ENCODE measurements at regions not wholly inside any gene's neighbourhood (a gene's known extent, or its start where the extent isn't known, plus 50 kb on each side); places are given as distances from the start of the nearest gene placed in this dataset.

DNA sequence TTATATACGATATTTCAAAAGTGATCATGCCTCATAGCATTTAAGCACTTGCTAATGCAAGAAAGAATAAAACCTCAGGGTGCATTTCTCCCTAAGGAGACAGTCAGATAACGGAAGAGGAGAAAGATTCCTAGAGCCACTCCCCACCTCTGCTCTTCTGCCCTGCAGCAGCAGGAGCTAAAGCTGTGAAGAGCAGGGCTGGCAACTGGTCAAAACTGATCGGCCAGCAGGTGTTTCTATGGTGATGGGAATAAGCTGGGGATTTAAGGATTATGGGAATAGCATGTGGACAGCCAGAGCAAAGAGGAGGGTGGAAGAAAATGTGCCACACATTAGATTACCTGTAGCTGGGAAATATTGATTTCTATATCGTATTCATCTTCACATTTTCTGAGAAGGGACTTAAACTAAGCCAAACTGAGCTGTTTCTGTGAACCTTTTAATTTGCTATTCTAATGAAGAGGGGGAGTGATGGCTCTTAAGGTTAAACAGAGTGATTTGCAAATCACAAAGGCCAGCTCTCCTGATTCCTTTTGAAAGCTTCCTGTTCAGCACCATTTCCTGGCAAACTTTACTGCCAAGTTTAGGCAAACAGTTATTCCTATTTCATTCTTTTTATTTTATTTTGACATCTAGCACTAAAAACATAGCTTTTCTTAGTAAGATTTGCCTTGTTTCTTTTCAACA, 268.9 kb upstream of the PFKP start:
- H3K9me2 ChIP-seq (ENCODE audit: insufficient read depth): no peaks in the 10 kb centered on the region; the same call in 1 of the 2 replicates
- H3F3A ChIP-seq (replicated peaks; ENCODE audit: low read depth): no peaks in the 10 kb centered on the region
- no peak overlapping the region for H3K4me3 ChIP-seq
- peaks cover 20% of the 10 kb centered on the region for H3K4me1 Mint-ChIP-seq
- H3K27me3 ChIP-seq (ENCODE audit: insufficient read depth): no peaks in the 10 kb centered on the region
- H3K36me3 Mint-ChIP-seq (ENCODE audit: low read depth): peaks cover 7% of the 10 kb centered on the region
- peaks cover 10% of the 10 kb centered on the region for H3K9me3 Mint-ChIP-seq
- ATAC-seq: peak; percentile 80
- no peaks in the 10 kb centered on the region for H3K79me2 ChIP-seq (replicated peaks; ENCODE audit: insufficient read depth)
- peak overlapping the region; percentile 54 for H3K4me2 ChIP-seq
- H2AFZ ChIP-seq: no peak overlapping the region
- H3K27ac Mint-ChIP-seq: peak overlapping the region; percentile 18
- TF ChIP-seq, protein P1, sequence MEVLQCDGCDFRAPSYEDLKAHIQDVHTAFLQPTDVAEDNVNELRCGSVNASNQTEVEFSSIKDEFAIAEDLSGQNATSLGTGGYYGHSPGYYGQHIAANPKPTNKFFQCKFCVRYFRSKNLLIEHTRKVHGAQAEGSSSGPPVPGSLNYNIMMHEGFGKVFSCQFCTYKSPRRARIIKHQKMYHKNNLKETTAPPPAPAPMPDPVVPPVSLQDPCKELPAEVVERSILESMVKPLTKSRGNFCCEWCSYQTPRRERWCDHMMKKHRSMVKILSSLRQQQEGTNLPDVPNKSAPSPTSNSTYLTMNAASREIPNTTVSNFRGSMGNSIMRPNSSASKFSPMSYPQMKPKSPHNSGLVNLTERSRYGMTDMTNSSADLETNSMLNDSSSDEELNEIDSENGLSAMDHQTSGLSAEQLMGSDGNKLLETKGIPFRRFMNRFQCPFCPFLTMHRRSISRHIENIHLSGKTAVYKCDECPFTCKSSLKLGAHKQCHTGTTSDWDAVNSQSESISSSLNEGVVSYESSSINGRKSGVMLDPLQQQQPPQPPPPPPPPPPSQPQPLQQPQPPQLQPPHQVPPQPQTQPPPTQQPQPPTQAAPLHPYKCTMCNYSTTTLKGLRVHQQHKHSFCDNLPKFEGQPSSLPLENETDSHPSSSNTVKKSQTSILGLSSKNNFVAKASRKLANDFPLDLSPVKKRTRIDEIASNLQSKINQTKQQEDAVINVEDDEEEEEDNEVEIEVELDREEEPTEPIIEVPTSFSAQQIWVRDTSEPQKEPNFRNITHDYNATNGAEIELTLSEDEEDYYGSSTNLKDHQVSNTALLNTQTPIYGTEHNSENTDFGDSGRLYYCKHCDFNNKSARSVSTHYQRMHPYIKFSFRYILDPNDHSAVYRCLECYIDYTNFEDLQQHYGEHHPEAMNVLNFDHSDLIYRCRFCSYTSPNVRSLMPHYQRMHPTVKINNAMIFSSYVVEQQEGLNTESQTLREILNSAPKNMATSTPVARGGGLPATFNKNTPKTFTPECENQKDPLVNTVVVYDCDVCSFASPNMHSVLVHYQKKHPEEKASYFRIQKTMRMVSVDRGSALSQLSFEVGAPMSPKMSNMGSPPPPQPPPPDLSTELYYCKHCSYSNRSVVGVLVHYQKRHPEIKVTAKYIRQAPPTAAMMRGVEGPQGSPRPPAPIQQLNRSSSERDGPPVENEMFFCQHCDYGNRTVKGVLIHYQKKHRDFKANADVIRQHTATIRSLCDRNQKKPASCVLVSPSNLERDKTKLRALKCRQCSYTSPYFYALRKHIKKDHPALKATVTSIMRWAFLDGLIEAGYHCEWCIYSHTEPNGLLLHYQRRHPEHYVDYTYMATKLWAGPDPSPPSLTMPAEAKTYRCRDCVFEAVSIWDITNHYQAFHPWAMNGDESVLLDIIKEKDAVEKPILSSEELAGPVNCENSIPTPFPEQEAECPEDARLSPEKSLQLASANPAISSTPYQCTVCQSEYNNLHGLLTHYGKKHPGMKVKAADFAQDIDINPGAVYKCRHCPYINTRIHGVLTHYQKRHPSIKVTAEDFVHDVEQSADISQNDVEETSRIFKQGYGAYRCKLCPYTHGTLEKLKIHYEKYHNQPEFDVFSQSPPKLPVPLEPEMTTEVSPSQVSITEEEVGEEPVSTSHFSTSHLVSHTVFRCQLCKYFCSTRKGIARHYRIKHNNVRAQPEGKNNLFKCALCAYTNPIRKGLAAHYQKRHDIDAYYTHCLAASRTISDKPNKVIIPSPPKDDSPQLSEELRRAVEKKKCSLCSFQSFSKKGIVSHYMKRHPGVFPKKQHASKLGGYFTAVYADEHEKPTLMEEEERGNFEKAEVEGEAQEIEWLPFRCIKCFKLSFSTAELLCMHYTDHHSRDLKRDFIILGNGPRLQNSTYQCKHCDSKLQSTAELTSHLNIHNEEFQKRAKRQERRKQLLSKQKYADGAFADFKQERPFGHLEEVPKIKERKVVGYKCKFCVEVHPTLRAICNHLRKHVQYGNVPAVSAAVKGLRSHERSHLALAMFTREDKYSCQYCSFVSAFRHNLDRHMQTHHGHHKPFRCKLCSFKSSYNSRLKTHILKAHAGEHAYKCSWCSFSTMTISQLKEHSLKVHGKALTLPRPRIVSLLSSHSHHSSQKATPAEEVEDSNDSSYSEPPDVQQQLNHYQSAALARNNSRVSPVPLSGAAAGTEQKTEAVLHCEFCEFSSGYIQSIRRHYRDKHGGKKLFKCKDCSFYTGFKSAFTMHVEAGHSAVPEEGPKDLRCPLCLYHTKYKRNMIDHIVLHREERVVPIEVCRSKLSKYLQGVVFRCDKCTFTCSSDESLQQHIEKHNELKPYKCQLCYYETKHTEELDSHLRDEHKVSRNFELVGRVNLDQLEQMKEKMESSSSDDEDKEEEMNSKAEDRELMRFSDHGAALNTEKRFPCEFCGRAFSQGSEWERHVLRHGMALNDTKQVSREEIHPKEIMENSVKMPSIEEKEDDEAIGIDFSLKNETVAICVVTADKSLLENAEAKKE (CRISPR knock-in tag; IDR thresholded peaks at IDR 0.05): peak; percentile 30; the same call in 1 of the 2 replicates
- no peak for TF ChIP-seq ZNF331 (CRISPR knock-in tag; IDR thresholded peaks at IDR 0.05; ENCODE audit: low read depth)
- peaks cover 14% of the 10 kb centered on the region for H3K4me1 ChIP-seq (ENCODE audit: insufficient read depth)
- no peaks in the 10 kb centered on the region for H3K36me3 ChIP-seq (ENCODE audit: insufficient read depth)
- peak; percentile 42 for DNase-seq (ENCODE audit: low spot score)
- no peaks in the 10 kb centered on the region for H4K20me1 ChIP-seq (replicated peaks; ENCODE audit: insufficient read depth)
- peak overlapping the region; percentile 4; the same call in 1 of the 3 replicates for H3K4me3 Mint-ChIP-seq
- no peak overlapping the region for H3K27ac ChIP-seq (ENCODE audit: low read depth)
- no peaks in the 10 kb centered on the region for H3K27me3 Mint-ChIP-seq (ENCODE audit: insufficient read depth, low read depth, poor library complexity)

DNA sequence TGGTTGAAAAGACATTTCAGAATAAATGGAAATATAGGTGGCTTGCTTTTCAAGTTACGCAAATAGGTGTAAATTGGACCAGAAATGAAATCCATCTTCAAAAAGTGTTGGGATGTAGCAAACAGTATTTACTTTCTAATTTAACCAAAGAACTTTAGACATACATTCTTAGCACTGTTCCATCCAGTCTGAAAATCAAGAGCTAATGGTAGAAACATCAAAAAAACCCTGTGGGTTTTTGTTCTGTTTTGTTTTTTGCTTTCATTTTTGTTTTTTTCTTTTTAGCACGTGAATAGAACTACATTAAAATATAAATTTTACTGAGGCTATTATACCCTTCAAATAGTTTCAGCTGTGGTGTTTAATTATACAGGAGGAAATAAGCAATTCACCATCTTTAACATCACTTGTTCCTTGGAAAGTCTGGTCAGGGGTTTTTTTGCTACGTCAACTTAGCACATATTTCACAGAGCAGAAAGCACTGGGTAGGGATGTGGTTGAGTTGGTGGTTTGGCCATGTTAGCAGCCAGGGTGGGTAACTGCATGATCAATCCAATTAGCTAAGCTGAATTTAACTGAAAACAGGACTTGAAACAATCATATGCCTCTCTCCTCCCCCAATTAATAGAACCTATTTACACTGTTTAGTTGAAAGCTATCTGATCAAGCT, 275.4 kb upstream of the PFKP start:
- DNase-seq (ENCODE audit: low spot score): no peak
- no peak overlapping the region for H3K27ac Mint-ChIP-seq
- Histone ChIP-seq H3K79me2 (replicated peaks; ENCODE audit: insufficient read depth) (no peaks in the 10 kb centered on the region), H3K4me3 (no peak overlapping the region), H2AFZ (no peak overlapping the region), H3K4me1 (ENCODE audit: insufficient read depth) (no peaks in the 10 kb centered on the region), H3K4me2 (no peak overlapping the region), H3K36me3 (ENCODE audit: insufficient read depth) (no peaks in the 10 kb centered on the region), H3K9me2 (ENCODE audit: insufficient read depth) (no peaks in the 10 kb centered on the region), H3F3A (replicated peaks; ENCODE audit: low read depth) (no peaks in the 10 kb centered on the region), H3K27me3 (ENCODE audit: insufficient read depth) (no peaks in the 10 kb centered on the region), H3K27ac (ENCODE audit: low read depth) (no peak overlapping the region), H4K20me1 (replicated peaks; ENCODE audit: insufficient read depth) (no peaks in the 10 kb centered on the region)
- H3K4me1 Mint-ChIP-seq: 0 out of 3 replicates have a peak, but pooled peaks cover under 1% of the 10 kb centered on the region
- no peak for ATAC-seq
- H3K4me3 Mint-ChIP-seq: no peak overlapping the region
- peaks cover 10% of the 10 kb centered on the region for H3K9me3 Mint-ChIP-seq
- H3K27me3 Mint-ChIP-seq (ENCODE audit: insufficient read depth, low read depth, poor library complexity): peaks cover 4% of the 10 kb centered on the region
- peaks cover 7% of the 10 kb centered on the region for H3K36me3 Mint-ChIP-seq (ENCODE audit: low read depth)
- TF ChIP-seq, protein P2, sequence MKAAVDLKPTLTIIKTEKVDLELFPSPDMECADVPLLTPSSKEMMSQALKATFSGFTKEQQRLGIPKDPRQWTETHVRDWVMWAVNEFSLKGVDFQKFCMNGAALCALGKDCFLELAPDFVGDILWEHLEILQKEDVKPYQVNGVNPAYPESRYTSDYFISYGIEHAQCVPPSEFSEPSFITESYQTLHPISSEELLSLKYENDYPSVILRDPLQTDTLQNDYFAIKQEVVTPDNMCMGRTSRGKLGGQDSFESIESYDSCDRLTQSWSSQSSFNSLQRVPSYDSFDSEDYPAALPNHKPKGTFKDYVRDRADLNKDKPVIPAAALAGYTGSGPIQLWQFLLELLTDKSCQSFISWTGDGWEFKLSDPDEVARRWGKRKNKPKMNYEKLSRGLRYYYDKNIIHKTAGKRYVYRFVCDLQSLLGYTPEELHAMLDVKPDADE (IDR thresholded peaks at IDR 0.05): no peak
- TF ChIP-seq NANOG (IDR thresholded peaks at IDR 0.05; ENCODE audit: borderline replicate concordance) (no peak), EZH2phosphoT487 (IDR thresholded peaks at IDR 0.05; ENCODE audit: unreplicated experiment) (no peak), JUNB (IDR thresholded peaks at IDR 0.05; ENCODE audit: unreplicated experiment) (no peak), EZH2 (IDR thresholded peaks at IDR 0.05; ENCODE audit: low read depth, unreplicated experiment) (no peak), CREB1 (CRISPR knock-in tag; IDR thresholded peaks at IDR 0.05; ENCODE audit: low read depth) (no peak), POLR2AphosphoS5 (IDR thresholded peaks at IDR 0.05; ENCODE audit: low read depth) (no peak)
- TF ChIP-seq, protein P3, sequence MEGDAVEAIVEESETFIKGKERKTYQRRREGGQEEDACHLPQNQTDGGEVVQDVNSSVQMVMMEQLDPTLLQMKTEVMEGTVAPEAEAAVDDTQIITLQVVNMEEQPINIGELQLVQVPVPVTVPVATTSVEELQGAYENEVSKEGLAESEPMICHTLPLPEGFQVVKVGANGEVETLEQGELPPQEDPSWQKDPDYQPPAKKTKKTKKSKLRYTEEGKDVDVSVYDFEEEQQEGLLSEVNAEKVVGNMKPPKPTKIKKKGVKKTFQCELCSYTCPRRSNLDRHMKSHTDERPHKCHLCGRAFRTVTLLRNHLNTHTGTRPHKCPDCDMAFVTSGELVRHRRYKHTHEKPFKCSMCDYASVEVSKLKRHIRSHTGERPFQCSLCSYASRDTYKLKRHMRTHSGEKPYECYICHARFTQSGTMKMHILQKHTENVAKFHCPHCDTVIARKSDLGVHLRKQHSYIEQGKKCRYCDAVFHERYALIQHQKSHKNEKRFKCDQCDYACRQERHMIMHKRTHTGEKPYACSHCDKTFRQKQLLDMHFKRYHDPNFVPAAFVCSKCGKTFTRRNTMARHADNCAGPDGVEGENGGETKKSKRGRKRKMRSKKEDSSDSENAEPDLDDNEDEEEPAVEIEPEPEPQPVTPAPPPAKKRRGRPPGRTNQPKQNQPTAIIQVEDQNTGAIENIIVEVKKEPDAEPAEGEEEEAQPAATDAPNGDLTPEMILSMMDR (conservative IDR thresholded peaks at IDR 0.05; ENCODE audit: low read depth in 2 of 2): no peak
